HG02678 (cell line): ENCODE measurements at regions not wholly inside any gene's neighbourhood (a gene's known extent, or its start where the extent isn't known, plus 50 kb on each side); places are given as distances from the start of the nearest gene placed in this dataset.
"Not testable (repeated sequence)": the region's sequence is repeated elsewhere in the genome, so short reads cannot be mapped to it uniquely, and the experiment has no call there.

ENCODE experiments used
- ATAC-seq: cut with Tn5 transposase; IDR thresholded peaks from one replicate; pipeline ENCODE4 v1.9.1; 2021; ENCODE audit warnings: mild to moderate bottlenecking, moderate library complexity; ENCODE audit not compliant: unreplicated experiment

DNA sequence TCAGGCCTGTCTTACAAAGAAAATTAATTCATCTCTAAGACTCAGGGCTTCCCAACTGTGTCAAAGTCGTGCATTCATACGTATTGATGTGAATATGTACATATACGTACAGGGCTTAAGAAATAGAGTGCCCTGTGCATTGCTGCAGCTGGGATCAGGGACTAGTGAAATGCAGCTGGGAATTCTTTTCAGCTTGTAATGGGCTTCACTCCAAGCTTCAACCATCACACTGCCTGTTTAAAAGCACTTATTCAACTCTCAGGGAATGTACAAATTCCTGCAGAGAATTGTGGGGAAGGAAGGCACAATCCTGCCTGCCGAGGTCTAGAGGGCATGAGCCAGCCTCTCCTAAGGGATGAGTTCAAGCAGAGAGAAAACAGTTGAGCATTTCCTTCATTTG is 59.6 kb upstream of the MAN2A1 start:
- ATAC-seq, result no peak

- ATAC-seq, result no peak
Observed at GRCh38 chr5:109628591-109628990, 61.1 kb upstream of the MAN2A1 start.

- ATAC-seq, result not testable (repeated sequence)
Observed at GRCh38 chr5:109621266-109621665, 68.5 kb upstream of the MAN2A1 start.

- ATAC-seq, result no peak
Observed at GRCh38 chr5:109620651-109621050, 69.1 kb upstream of the MAN2A1 start.

DNA sequence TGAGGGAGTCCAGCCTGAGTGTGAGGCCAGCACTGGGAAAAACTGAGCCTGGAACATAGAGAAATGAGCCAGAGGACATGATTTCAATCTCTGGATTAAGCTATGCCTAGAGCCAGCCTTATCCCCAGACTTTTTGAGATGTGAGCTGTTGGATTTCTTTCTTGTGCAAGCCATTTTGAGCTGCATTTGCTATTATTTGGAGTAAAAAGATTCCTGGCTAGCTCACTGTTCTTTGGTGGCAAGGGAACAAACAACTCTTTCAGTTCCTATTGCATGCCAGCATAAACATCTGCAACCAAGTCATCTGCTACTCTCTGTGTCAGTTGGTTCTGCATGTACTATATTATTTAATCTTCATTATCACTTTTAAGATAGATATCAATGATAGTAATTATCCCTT is 70.1 kb upstream of the MAN2A1 start:
- ATAC-seq, result no peak

DNA sequence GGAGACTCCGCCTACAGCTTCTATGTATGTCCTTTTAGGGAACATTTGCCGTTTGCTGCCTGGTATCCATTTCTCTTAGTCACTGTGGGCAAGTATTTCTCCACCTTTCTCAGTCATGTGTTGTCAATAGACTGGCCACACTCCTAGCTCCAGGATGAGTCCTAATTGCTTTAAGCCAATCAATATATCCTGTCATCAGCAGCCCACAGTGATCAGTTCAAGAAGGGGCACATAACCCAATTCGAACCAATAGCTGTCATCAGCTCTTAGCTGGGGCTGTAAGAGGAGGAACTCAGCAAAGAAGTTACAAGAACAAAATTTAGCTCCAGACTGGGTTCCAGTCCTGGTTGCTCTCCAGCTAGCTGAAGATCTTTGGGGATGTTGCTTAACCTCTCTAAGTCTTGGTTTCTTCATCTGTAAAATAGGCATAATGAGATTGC is 70.7 kb upstream of the MAN2A1 start:
- ATAC-seq, result no peak

DNA sequence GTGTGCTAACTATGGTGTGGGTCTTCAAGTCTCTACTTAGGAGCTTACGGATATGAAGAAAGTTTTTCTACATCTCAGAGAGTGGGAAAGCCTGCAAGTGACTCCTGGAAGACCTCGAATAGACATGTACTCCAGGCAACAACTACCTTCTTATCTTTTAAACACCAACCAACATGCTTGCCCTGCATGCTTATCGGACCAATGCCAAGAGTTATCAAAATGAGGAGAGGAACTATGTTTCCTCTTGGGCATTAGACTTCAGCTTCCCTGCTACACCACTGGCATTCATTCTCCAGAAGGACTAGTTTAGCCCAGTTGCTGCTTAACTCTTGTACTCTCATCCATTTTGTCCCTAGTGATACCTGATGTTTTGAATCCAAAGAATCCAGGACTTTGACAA is 74.7 kb upstream of the MAN2A1 start:
- no peak for ATAC-seq

DNA sequence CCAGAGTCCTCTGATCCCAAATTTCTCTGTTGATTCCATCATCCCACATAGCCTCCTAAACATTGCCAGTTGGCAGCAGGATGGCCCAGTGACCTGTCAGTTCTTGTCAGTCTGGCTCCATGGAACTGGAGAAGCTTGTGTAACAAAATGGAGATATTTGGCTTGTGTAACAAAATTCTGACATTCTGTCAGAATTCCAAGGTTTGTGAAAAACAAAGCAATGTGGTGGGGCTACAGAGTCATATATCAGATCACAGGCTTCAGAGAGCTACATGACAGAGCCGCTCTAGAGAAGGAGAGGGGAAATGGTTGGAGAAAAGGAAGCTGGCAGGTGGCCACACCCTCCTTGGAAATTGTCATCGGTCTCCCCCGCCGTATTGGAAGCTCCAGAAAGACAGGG is 75.4 kb upstream of the MAN2A1 start:
- no peak for ATAC-seq

DNA sequence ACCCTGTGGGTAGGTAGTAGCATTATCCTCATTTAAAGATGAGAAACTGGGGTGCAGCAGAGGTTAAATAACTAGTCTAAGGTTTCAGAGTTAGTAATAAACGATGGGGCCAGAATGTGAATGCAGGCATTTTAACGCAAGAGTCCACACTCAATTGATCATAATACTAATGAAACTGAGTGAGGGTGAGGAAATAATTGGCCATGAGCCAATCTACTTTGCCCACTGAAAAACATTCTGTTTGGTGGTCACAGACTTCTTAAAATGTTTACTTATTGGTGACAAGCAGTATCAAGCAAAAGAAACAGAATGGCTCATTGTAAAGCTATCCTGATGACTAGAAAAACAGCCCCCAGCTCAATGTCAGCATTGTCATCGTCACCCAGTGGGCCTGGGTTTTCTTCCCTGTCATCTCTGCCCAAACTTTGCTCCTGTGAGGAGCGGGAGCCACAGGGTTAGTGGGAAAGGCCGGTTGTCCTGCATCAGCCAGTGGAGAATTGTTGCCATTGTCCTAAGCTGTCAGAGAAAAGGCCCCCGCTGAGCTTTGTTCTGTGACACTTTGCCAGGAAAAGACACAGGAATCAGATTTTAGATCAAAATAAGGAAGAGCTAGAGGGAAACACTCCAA is 77.3 kb upstream of the MAN2A1 start:
- no peak for ATAC-seq

DNA sequence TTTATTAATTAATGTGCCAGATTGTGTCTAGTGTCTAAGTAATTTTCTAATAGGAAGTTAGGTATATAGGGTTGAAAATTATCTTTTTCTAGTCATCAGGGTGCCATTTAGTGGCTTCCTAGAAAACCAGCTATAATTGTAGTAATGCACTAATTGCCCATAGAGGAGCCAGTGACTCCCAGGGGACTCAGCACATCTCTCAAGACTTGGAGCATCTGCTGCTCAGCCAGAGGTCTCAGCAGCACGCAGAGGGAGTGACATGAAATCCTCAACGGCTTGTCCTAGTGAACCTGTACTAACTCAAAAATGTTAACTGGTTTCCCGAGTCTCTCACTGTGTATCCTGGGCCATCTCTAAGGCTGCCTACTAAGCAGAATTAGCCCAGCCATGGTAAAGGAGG is 78.2 kb upstream of the MAN2A1 start:
- no peak for ATAC-seq

GRCh38 chr5:109611061-109611460 is 78.7 kb upstream of the MAN2A1 start:
- ATAC-seq, result no peak

DNA sequence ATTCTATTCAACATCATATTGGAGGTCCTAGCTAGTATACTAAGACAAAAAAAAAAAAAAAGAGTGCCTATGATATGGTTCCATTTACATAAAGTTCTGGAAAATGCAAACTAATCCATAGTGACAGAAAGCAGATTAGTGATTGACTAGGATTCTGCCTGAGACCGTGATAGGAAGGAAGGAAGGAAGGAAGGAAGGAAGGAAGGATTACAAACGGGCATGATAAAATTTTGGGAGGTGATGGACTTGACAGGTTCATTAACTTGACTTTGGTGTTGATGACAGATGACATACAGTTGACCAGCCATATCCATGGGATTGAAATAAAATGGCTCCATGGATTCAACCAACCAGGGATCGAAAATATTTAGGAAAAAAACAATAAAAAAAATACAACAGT is 79.1 kb upstream of the MAN2A1 start:
- ATAC-seq, result no peak

- no peak for ATAC-seq
Observed at GRCh38 chr5:109605207-109605730, 84.5 kb upstream of the MAN2A1 start.

DNA sequence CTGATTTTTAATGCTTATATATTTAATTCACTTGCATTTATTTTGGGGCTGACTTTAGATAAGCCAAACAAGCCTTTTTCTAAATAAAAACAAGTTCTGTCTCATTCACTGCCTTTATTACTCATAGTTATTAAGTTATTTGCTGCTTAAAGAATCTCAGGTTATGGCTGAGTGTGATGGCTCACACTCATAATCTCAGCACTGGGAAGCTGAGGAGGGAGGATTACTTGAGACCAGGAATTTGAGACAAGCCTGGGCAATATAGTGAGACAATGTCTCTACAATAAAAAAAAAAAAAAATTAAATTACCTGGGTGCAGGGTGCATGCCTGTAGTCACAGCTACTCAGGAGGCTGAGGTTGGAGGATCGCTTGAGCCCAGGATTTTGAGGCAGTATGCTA is 85.0 kb upstream of the MAN2A1 start:
- no peak for ATAC-seq

DNA sequence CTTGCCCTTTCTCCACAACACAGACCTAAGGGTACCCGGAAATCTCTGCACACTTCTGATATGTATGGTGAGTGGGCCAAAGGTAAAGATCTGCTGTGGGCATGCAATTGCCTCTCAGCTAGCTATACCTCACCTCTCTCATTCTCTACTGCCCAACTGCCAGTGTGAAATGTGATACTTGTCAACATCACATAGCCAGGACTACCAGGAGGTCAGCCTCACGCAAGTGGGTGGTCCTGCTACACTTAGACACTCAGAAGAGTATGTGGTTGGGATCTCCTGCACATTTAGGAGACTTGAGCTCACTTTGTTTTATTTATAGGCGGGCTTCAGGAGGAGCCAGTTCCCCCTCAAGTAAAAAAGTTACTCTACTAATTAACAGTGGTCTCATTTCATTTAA is 88.0 kb upstream of the MAN2A1 start:
- no peak for ATAC-seq

- ATAC-seq, result no peak
Observed at GRCh38 chr5:109597893-109598292, 91.8 kb upstream of the MAN2A1 start.

GRCh38 chr5:109594217-109594616 is 95.5 kb upstream of the MAN2A1 start:
- ATAC-seq, result no peak

DNA sequence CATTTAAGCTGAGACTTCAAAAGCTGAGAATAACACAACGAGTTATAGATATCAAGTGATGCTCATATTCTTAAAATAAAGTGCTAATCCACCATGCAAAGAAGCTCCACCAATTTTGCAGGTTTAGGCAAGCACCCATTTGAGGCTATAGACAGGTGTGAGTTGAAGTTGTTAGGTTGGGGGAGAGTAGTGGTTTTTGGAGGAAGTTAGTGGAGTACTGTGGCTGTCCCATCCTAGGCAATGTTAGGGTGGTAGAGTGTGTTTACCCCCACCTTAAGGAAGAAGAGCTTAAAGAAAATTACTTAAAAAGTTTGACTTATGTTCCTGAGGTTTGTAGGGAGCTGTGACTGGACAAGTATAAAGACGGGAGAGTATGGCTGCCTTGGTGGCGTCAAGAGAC is 98.9 kb upstream of the MAN2A1 start:
- no peak for ATAC-seq

- no peak for ATAC-seq
Observed at GRCh38 chr5:109589986-109590385, 99.7 kb upstream of the MAN2A1 start.

- no peak for ATAC-seq
Observed at GRCh38 chr5:109589239-109589638, 100.5 kb upstream of the MAN2A1 start.

GRCh38 chr5:109588281-109589035 is 101.3 kb upstream of the MAN2A1 start:
- no peak for ATAC-seq

- no peak for ATAC-seq
Observed at GRCh38 chr5:109584986-109585599, 104.6 kb upstream of the MAN2A1 start.
